ENCODE measurements at regions not wholly inside any gene's neighbourhood (a gene's known extent, or its start where the extent isn't known, plus 50 kb on each side); places are given as distances from the start of the nearest gene placed in this dataset.
"Not testable (repeated sequence)": the region's sequence is repeated elsewhere in the genome, so short reads cannot be mapped to it uniquely, and the experiment has no call there.

DNA sequence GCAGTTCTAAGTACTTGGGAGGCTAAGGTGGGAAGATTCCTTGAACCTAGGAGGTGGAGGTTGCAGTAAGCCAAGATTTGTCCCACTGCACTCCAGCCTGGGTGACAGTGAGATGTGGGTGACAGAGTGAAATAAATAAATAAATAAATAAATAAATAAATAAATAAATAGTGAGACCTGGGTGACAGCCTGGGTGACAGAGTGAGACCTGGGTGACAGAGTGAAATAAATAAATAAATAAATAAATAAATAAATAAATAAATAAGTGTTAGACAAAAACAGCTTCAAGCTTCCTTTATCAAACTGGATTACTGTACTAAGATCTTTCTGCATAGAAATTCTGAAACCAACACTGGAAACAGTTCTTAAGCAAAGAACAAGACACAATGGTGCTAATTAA lies 71.8 kb upstream of the BMP2K start:
- H3K9me3 ChIP-seq (replicated peaks), result peaks cover 4% of the 10 kb centered on the region; the same call in 1 of the 2 replicates
- no peak overlapping the region for H3K4me3 ChIP-seq
- H3K36me3 ChIP-seq, result no peaks in the 10 kb centered on the region
- H3K27ac ChIP-seq, result no peak overlapping the region
- DNase-seq (ENCODE audit: low read depth in 1 of 2, low spot score in 2 of 2), result no peak
- H3K27me3 ChIP-seq (replicated peaks), result no peaks in the 10 kb centered on the region
- H3K4me1 ChIP-seq (replicated peaks), result 0 out of 2 replicates have a peak, but pooled peaks cover 3% of the 10 kb centered on the region

DNA sequence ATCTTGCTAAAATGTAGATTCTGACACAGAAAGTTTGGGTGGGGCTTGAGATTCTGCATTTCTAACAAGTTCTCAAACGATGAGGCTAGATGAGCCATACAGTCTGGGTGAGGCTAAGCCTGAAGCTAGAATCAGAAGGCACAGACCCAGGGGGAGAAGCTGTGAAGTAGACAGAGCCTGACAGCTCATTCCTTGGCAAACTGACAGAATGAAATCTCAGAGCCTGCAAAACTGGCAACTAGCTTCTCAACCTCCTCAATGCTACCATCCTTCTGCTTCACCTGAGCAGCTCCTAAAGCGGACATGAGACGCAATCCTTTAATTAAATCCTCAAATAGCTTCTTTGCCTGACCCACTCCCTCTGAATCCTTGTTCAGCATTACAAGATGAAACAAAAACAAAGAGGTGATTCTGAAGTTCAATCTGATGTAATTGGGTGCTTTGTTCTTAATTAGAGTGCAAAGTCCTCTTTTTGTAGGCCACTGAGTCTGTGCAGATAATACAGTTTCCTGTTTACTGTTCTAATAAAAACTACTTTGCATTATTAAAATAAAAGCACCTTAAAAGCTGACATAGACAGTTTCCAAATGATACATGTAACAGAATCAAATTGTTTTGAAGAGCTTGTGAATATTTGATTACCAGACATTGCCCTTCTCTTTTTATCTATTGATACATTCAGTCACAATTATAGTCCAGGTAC lies 71.0 kb upstream of the BMP2K start:
- Histone ChIP-seq H3K27ac (no peak overlapping the region), H3K9me3 (replicated peaks) (peaks cover 4% of the 10 kb centered on the region; the same call in 1 of the 2 replicates), H3K4me1 (replicated peaks) (0 out of 2 replicates have a peak, but pooled peaks cover 3% of the 10 kb centered on the region), H3K36me3 (no peaks in the 10 kb centered on the region), H3K27me3 (replicated peaks) (no peaks in the 10 kb centered on the region), H3K4me3 (no peak overlapping the region)
- DNase-seq (ENCODE audit: low read depth in 1 of 2, low spot score in 2 of 2), result no peak

DNA sequence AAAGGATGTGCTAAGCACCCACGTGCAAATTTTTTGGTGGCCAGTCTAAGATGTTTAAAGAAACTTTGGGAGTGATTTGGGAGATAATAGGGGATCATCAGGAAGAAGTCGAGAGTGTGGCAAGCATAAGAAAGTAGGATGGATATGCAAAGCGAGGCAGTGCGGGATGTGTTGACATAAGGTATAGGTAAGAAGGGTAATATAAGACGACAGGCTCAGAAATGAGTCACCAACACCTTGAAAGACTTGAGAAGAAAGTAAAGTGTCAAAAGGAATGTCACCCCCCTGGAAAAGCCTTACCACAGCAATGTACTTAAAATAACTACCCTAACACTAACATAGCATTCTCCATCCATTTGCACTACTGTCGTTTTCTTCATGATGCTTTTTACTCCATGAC lies 69.8 kb upstream of the BMP2K start:
- Histone ChIP-seq H3K4me3 (no peak overlapping the region), H3K27me3 (replicated peaks) (no peaks in the 10 kb centered on the region), H3K9me3 (replicated peaks) (peaks cover 4% of the 10 kb centered on the region; the same call in 1 of the 2 replicates), H3K36me3 (no peaks in the 10 kb centered on the region), H3K4me1 (replicated peaks) (0 out of 2 replicates have a peak, but pooled peaks cover 3% of the 10 kb centered on the region), H3K27ac (no peak overlapping the region)
- no peak for DNase-seq (ENCODE audit: low read depth in 1 of 2, low spot score in 2 of 2)

DNA sequence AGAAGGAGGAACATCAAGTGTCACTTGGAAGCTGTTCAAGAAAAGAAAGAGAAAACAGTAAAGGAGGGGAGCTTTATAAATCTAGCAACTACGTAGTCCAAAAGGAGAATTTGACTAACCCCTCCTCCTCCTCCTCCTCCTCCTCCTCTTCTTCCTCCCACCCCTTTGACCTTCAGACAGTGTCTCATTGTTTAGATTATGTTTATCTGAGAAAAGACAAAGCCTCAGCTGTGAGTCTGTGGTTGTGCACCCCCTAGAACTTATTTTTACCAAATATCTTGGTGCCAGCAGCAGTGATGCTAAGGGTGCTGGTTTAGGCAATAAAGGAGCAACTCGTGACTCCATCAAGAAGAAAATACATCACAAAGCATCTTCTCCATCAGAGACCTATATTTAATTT lies 68.9 kb upstream of the BMP2K start:
- H3K4me1 ChIP-seq (replicated peaks), result 0 out of 2 replicates have a peak, but pooled peaks cover 3% of the 10 kb centered on the region
- no peak for DNase-seq (ENCODE audit: low read depth in 1 of 2, low spot score in 2 of 2)
- H3K4me3 ChIP-seq, result no peak overlapping the region
- peaks cover 4% of the 10 kb centered on the region; the same call in 1 of the 2 replicates for H3K9me3 ChIP-seq (replicated peaks)
- no peaks in the 10 kb centered on the region for H3K27me3 ChIP-seq (replicated peaks)
- H3K27ac ChIP-seq, result no peak overlapping the region
- H3K36me3 ChIP-seq, result no peaks in the 10 kb centered on the region

DNA sequence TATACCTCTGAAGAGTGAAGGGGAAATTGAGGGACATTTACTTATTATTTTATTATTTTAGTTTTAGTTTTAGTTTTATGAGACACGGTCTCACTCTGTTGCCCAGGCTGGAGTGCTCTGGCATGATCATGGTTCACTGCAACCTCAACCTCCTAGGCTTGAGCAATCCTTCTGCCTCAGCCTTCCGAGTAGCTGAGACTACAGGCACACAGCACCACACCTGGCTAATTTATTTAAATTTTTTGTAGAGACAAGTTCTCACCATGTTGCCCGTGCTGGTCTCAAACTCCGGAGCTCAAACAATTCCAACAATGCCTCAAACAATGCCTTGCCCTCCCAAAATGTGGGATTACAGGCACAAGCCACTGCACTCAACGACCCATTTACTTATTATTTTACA lies 68.4 kb upstream of the BMP2K start:
- Histone ChIP-seq H3K36me3 (no peaks in the 10 kb centered on the region), H3K27ac (no peak overlapping the region), H3K4me1 (replicated peaks) (0 out of 2 replicates have a peak, but pooled peaks cover 3% of the 10 kb centered on the region), H3K27me3 (replicated peaks) (no peaks in the 10 kb centered on the region), H3K9me3 (replicated peaks) (peaks cover 4% of the 10 kb centered on the region; the same call in 1 of the 2 replicates), H3K4me3 (no peak overlapping the region)
- no peak for DNase-seq (ENCODE audit: low read depth in 1 of 2, low spot score in 2 of 2)

DNA sequence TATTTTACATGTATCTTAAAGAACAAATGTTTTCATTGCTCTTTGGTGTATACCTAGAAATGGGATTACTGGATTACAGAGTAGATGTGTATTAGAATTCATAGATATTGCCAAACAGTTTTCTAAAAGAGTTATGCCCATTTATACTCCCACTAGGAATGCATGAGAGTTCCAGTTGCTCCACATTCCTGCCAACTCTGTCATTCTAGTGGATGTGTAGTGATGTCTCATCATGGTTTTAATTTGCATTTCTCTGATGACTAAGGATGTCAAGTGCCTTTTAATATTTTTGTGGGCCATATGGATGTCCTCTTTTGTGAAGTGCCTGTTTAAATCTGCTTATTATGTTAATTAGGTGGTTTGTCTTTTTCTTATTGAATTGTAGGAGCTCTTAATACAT lies 65.6 kb upstream of the BMP2K start:
- no peaks in the 10 kb centered on the region for H3K36me3 ChIP-seq
- H3K4me3 ChIP-seq, result no peak overlapping the region
- no peaks in the 10 kb centered on the region for H3K27me3 ChIP-seq (replicated peaks)
- no peaks in the 10 kb centered on the region for H3K4me1 ChIP-seq (replicated peaks)
- H3K9me3 ChIP-seq (replicated peaks), result no peaks in the 10 kb centered on the region; the same call in 1 of the 2 replicates
- DNase-seq (ENCODE audit: low read depth in 1 of 2, low spot score in 2 of 2), result peak in 1 of 2 experiments; percentile 11
- H3K27ac ChIP-seq, result no peak overlapping the region

DNA sequence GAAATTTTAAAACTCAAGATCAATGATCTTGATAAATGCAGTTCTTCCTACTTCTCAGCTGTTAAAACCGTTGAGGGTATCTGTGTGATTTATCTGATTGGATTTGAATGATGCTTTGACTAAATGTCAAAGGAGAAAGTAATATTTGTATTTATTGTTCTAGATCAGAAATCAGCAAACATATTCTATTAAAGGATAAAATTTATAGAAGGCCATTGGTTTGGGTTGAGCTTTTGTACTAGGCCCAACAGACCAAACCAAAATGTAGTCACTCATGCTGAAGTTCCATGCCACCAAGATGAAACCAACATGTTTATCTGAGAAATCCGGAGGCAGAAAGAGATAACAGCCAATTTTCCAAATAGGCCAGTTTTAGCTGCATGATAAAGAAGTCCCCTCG lies 64.5 kb upstream of the BMP2K start:
- DNase-seq (ENCODE audit: low read depth in 1 of 2, low spot score in 2 of 2), result no peak
- no peak overlapping the region for H3K27ac ChIP-seq
- H3K4me3 ChIP-seq, result no peak overlapping the region
- no peaks in the 10 kb centered on the region for H3K4me1 ChIP-seq (replicated peaks)
- no peaks in the 10 kb centered on the region for H3K27me3 ChIP-seq (replicated peaks)
- no peaks in the 10 kb centered on the region for H3K36me3 ChIP-seq
- H3K9me3 ChIP-seq (replicated peaks), result no peaks in the 10 kb centered on the region; the same call in 1 of the 2 replicates

DNA sequence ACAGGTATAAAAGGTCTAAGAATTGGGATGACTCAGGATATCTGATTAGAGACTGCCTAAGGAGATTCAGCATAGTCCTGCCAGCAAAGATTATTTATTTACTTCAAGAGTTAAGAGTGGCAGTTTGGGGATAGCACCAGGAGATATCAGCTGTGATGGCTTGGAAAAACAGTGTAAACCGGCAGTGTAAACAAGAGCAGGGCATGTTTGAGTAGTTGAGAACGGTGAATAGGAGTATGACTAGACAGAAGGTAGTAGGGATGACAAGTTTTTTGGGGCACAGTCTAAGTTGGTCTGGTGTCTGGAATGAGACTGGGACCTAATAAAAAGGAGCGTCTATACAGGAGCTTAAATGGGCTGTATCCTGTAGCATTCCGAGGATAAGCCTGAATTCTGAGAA lies 61.6 kb upstream of the BMP2K start:
- H3K27ac ChIP-seq; H3K4me3 ChIP-seq; H3K9me3 ChIP-seq (replicated peaks); H3K4me1 ChIP-seq (replicated peaks); DNase-seq (ENCODE audit: low read depth in 1 of 2, low spot score in 2 of 2); H3K27me3 ChIP-seq (replicated peaks); H3K36me3 ChIP-seq: not testable (repeated sequence)

DNA sequence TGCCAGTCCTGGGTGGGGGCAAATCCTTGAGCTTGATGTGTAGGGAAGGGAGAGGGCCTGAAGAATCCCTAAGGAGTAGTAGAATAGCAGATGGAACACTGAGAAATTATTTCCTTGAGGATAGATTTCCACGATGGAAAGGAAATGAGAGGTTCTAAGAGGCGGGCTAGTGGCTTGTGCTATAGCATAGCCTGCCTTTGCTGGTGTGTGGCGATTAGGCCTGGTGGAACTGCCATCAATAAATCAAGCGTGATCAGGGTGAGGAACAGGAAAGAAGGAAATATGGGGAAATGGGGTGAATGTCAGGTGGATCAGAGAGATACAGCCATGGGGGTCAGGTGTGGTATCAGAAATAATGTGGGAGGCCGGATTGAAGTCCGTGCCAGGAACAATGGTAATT lies 60.8 kb upstream of the BMP2K start:
- not testable (repeated sequence) for DNase-seq (ENCODE audit: low read depth in 1 of 2, low spot score in 2 of 2); H3K36me3 ChIP-seq; H3K27me3 ChIP-seq (replicated peaks); H3K9me3 ChIP-seq (replicated peaks); H3K4me1 ChIP-seq (replicated peaks); H3K27ac ChIP-seq; H3K4me3 ChIP-seq

DNA sequence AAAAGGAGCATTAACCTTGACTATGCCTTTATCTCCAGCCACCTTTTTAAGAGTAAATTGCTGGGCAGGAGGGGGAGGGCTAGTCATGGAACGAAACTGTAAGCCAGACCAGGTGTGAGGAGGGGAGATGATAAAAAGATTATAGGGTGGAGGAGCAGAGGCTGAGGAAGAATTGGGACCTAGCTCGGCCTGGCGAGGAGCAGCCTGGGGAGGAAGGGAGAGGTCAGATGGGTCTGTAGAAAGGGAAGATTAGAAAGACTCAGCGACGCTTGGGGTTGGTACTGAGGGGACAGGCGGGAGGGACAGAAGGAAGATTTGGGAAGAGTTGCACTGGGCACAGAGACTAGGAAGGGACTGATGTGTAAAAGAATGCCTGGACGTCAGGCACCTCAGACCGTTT lies 58.4 kb upstream of the BMP2K start:
- not testable (repeated sequence) for H3K4me3 ChIP-seq; H3K4me1 ChIP-seq (replicated peaks); DNase-seq (ENCODE audit: low read depth in 1 of 2, low spot score in 2 of 2)

DNA sequence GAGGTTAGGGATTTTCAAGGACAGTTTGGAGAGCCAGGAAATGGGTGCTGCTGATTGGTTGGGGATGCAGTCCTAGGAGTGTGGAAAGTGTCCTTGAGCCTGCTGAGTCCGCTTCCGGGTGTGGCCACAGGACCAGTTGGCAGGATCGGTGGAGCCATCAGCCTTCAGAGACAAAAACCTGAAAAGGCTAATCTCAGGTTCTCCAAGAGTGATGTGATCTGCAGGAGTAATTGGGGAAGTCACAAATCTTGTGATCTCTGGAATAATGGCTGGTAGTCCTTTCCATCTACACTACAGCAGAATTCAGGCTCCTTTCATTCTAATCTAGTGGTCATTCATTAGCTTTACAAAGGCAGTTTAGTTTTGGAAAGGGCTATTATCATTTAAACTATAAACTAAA lies 55.9 kb upstream of the BMP2K start:
- DNase-seq (ENCODE audit: low read depth in 1 of 2, low spot score in 2 of 2), result no peak
- H3K9me3 ChIP-seq (replicated peaks), result no peaks in the 10 kb centered on the region
- no peak overlapping the region for H3K4me3 ChIP-seq
- no peaks in the 10 kb centered on the region for H3K4me1 ChIP-seq (replicated peaks)
- no peak overlapping the region for H3K27ac ChIP-seq
- H3K36me3 ChIP-seq, result no peaks in the 10 kb centered on the region
- H3K27me3 ChIP-seq (replicated peaks), result no peaks in the 10 kb centered on the region

More for the DNA sequence above, 58.4 kb upstream of the BMP2K start:
- H3K9me3 ChIP-seq (replicated peaks); H3K27me3 ChIP-seq (replicated peaks); H3K27ac ChIP-seq; H3K36me3 ChIP-seq: not testable (repeated sequence)

DNA sequence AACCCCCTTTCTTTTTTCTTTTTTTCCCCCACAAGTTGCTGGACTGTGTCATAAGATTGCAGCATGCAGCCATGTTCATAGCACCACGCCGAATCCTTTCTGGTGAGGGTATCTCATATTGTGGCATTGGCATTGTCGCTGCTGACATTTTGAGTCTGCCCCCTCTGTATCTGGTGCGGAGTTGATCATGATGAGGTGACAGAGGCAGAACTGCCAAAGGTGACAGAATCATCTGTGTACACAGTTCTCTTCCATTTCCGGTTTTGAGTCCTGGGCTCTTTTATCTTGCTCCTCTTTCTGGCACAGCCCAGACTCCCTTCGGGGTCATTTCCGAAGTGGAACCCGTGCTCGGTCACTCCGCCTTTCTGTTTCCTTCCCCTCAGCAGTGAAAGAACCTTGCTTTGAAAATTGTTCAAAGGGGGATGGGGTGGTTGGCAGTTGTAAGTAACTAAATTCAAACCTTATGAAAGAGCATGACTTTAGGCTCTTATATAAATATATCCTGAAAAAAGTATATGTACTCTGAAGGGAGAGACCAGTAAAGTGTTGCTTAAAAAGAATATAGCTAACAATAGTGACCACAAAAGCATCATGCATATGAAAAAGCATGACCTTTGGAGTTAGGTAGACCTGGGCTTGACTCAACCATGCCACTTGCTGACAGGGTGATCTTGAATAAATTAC lies 55.0 kb upstream of the BMP2K start:
- H3K4me1 ChIP-seq (replicated peaks), result no peaks in the 10 kb centered on the region
- no peaks in the 10 kb centered on the region for H3K9me3 ChIP-seq (replicated peaks)
- H3K27me3 ChIP-seq (replicated peaks), result no peaks in the 10 kb centered on the region
- no peak overlapping the region for H3K4me3 ChIP-seq
- no peak for DNase-seq (ENCODE audit: low read depth in 1 of 2, low spot score in 2 of 2)
- no peaks in the 10 kb centered on the region for H3K36me3 ChIP-seq
- H3K27ac ChIP-seq, result no peak overlapping the region

DNA sequence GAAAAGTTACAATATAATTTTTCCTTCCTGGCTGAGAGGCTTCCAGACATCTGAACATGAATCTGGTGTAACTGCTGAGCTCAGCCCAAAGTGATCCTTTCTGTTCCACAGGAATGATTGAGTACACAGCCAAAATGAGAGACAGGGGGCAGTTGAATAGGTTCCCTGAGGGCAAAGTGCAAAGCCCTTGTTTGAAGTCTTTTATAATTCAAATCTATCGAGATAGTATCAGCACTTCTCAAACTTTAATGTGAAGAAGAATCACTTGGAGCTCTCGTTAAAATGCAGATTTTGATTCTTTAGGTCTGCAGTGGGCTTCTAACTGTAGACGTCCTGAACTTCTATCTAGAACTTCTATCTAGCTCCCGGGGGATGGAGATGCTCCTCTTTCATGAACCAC lies 54.4 kb upstream of the BMP2K start:
- no peaks in the 10 kb centered on the region for H3K4me1 ChIP-seq (replicated peaks)

DNA sequence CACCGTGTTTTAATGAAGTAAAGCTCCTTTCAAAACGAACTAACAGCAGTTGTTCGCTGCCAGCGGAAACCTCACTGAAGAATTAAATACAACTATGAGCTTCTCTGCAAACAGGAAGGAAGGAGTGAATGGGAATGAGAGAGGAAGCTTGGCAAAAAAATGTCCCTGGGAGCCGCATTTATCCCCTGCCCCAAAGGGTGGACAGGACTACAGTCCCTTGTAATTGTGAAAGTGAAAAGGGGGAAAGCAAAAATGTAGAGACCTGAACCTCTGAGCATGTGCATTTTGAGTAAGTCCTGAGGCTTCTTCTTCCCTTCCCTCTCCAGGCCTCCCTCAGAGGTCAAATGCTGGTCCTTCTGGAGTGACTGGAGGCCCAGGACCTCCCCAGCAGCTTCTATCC lies 53.8 kb upstream of the BMP2K start:
- Histone ChIP-seq H3K4me3 (no peak overlapping the region), H3K9me3 (replicated peaks) (no peaks in the 10 kb centered on the region), H3K4me1 (replicated peaks) (no peaks in the 10 kb centered on the region), H3K27me3 (replicated peaks) (no peaks in the 10 kb centered on the region), H3K27ac (no peak overlapping the region), H3K36me3 (no peaks in the 10 kb centered on the region)
- no peak for DNase-seq (ENCODE audit: low read depth in 1 of 2, low spot score in 2 of 2)

More for the DNA sequence above, 54.4 kb upstream of the BMP2K start:
- no peak overlapping the region for H3K4me3 ChIP-seq
- no peak overlapping the region for H3K27ac ChIP-seq
- no peaks in the 10 kb centered on the region for H3K27me3 ChIP-seq (replicated peaks)
- H3K9me3 ChIP-seq (replicated peaks), result no peaks in the 10 kb centered on the region
- DNase-seq (ENCODE audit: low read depth in 1 of 2, low spot score in 2 of 2), result no peak
- no peaks in the 10 kb centered on the region for H3K36me3 ChIP-seq

Data from SJSA1 (cell line).